A673 (cell line): ENCODE measurements at regions not wholly inside any gene's neighbourhood (a gene's known extent, or its start where the extent isn't known, plus 50 kb on each side); places are given as distances from the start of the nearest gene placed in this dataset.

ENCODE experiments used
- BruUV-seq: library from RNA; stranded (reverse); fragments of 400-500 nt; replicated peaks from 2 replicates; lab custom pipeline; 2021; lab: Mats Ljungman, UMichigan
- CTCF ChIA-PET: fragments of 300-600 bp; sonication (Branson Sonifier 250); formaldehyde crosslinking; loops from one replicate; lab custom pipeline; 2022; ENCODE audit warnings: antibody characterized with exemption; lab: Charles Lee
- POLR2A ChIA-PET: fragments of 300-600 bp; sonication (Branson Sonifier 250); formaldehyde crosslinking; loops from one replicate; lab custom pipeline; 2022; ENCODE audit warnings: antibody characterized with exemption; ENCODE audit not compliant: low non-redundant PET; lab: Charles Lee
- DNase-seq: peaks from one replicate; pipeline ENCODE4 v3.0.0-alpha.2; 2015; ENCODE audit warnings: low spot score
- H3K27ac ChIP-seq: fragments of 200-600 bp; sonication (generic); 2 replicates; pipeline ENCODE4 v1.5.1; 2016; ENCODE audit warnings: mixed run types, low read depth, mild to moderate bottlenecking, mixed read lengths, antibody characterized with exemption, low read length; ENCODE audit not compliant: poor library complexity, severe bottlenecking
- H3K27me3 ChIP-seq: fragments of 200-600 bp; sonication (generic); replicated peaks from 2 replicates; pipeline ENCODE4 v1.6.1; 2017; ENCODE audit warnings: mixed run types, low read depth, mild to moderate bottlenecking, mixed read lengths, antibody characterized with exemption, low read length; ENCODE audit not compliant: insufficient read depth, poor library complexity
- H3K36me3 ChIP-seq: fragments of 200-600 bp; sonication (generic); 2 replicates; pipeline ENCODE4 v1.6.1; 2016; ENCODE audit warnings: mixed run types, mild to moderate bottlenecking, mixed read lengths, antibody characterized with exemption, low read length; ENCODE audit not compliant: insufficient read depth, poor library complexity, severe bottlenecking
- H3K4me1 ChIP-seq: fragments of 200-600 bp; sonication (generic); 2 replicates; pipeline ENCODE4 v1.6.1; 2017; ENCODE audit warnings: mixed run types, mild to moderate bottlenecking, mixed read lengths, antibody characterized with exemption, low read length; ENCODE audit not compliant: insufficient read depth, poor library complexity, severe bottlenecking
- H3K4me3 ChIP-seq: fragments of 200-600 bp; sonication (generic); 2 replicates; pipeline ENCODE4 v1.5.1; 2016; ENCODE audit warnings: low read depth, mixed run types, mild to moderate bottlenecking, mixed read lengths, low read length; ENCODE audit not compliant: poor library complexity, severe bottlenecking
- H3K9me3 ChIP-seq: fragments of 200-600 bp; sonication (generic); 2 replicates; pipeline ENCODE4 v1.6.1; 2016; ENCODE audit warnings: mixed run types, low read depth, mild to moderate bottlenecking, mixed read lengths, antibody characterized with exemption, low read length; ENCODE audit not compliant: poor library complexity, severe bottlenecking
- CTCF ChIP-seq: fragments of 300-800, 200-600 bp; sonication (generic); conservative IDR thresholded peaks from 2 replicates; pipeline ENCODE4 v1.5.1; 2017; ENCODE audit warnings: low read depth, mild to moderate bottlenecking, antibody characterized with exemption, low read length, moderate library complexity, mixed read lengths
- EZH2 ChIP-seq: fragments of 200-600 bp; sonication (generic); IDR thresholded peaks from 2 replicates; pipeline ENCODE4 v1.6.1; 2017; ENCODE audit warnings: borderline replicate concordance, low read depth, mild to moderate bottlenecking, mixed read lengths, antibody characterized with exemption, low read length; ENCODE audit not compliant: poor library complexity, severe bottlenecking
- intact Hi-C: fragments of 100-400 bp; cut with micrococcal nuclease; formaldehyde crosslinking; loops from one replicate; pipeline ENCODE4 v1.10.0; 2022; ENCODE audit not compliant: unreplicated experiment

GRCh38 chr18:41331661-41332060 lies 623.4 kb upstream of the PIK3C3 start:
- ChIA-PET CTCF (no interaction called here), POLR2A (no interaction called here)
- no peaks in the 10 kb centered on the region for H3K36me3 ChIP-seq
- BruUV-seq = no TSS peak
- H3K9me3 ChIP-seq = no peaks in the 10 kb centered on the region
- no peak overlapping the region for H3K27ac ChIP-seq
- no peaks in the 10 kb centered on the region for H3K27me3 ChIP-seq
- DNase-seq = no peak
- intact Hi-C loops = no loop called here
- no peak for TF ChIP-seq CTCF
- TF ChIP-seq EZH2 = no peak
- no peak overlapping the region for H3K4me3 ChIP-seq
- H3K4me1 ChIP-seq = no peaks in the 10 kb centered on the region

- H3K4me1 ChIP-seq = no peaks in the 10 kb centered on the region
- H3K9me3 ChIP-seq = no peaks in the 10 kb centered on the region
- CTCF ChIA-PET = no interaction called here
- H3K4me3 ChIP-seq = no peak overlapping the region
- DNase-seq = no peak
- POLR2A ChIA-PET = no interaction called here
- H3K36me3 ChIP-seq = no peaks in the 10 kb centered on the region
- no peaks in the 10 kb centered on the region for H3K27me3 ChIP-seq
- H3K27ac ChIP-seq = no peak overlapping the region
- intact Hi-C loops = no loop called here
- TF ChIP-seq EZH2 = no peak
- TF ChIP-seq CTCF = no peak
- BruUV-seq = no TSS peak
Observed at GRCh38 chr18:41326311-41326710, 628.7 kb upstream of the PIK3C3 start.

- Histone ChIP-seq H3K9me3 (no peaks in the 10 kb centered on the region), H3K4me3 (no peak overlapping the region), H3K4me1 (no peaks in the 10 kb centered on the region), H3K27ac (no peak overlapping the region), H3K36me3 (no peaks in the 10 kb centered on the region), H3K27me3 (no peaks in the 10 kb centered on the region)
- ChIA-PET POLR2A (no interaction called here), CTCF (no interaction called here)
- TF ChIP-seq CTCF = no peak
- TF ChIP-seq EZH2 = no peak
- no TSS peak for BruUV-seq
- intact Hi-C loops = no loop called here
- DNase-seq = no peak
Observed at GRCh38 chr18:41324934-41325333, 630.1 kb upstream of the PIK3C3 start.
